Dermis microvascular lymphatic vessel endothelial cell (primary cell): ENCODE measurements at regions not wholly inside any gene's neighbourhood (a gene's known extent, or its start where the extent isn't known, plus 50 kb on each side); places are given as distances from the start of the nearest gene placed in this dataset.
"Not testable (repeated sequence)": the region's sequence is repeated elsewhere in the genome, so short reads cannot be mapped to it uniquely, and the experiment has no call there.

Source experiments
- DNase-seq, 2 donors: peaks; one replicate each; pipeline versions ENCODE4 v3.0.0 to v3.0.0-alpha.2; 2010; ENCODE audit warnings: low read depth in 2 of 2

DNA sequence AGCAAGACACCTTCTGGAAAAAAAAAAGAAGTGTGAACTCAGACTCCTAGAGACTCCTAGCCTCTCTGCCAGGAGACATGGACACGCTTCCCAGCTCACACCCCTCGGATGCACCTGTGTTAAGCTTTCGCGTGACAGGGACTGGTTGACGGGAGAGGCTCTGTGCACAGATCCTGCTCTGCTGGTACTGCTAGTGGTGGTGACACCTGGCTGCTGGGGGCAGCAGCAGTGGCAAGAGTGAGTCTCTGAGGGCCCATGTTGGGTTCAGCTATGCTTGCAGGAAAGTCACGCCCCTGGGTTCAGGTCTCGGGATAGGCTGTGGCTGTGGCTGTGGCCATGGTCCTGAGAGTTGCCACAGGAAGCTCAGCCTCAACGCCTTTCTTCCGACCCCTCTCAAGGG, 81.1 kb downstream of the XRCC2 start:
- no peak for DNase-seq

DNA sequence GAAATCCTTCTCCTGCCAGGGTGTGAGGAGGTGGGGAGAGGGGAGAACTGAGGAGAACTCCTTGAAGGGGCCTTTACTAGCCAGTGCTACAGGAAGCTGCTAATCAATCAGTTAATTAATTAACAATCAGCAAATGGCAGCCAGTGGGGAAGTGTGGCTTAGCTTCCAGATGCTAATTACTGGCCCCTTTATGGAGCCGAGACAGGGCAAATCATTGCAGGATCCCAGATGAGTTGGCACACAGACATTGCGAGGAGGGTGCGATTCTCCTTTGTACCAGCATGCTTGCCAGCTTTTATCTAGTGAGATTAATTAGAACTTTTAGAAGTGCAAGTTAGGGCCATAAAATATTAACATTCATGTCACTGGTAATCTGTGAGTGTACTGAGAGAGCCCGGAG, 84.0 kb downstream of the XRCC2 start:
- DNase-seq = no peak

DNA sequence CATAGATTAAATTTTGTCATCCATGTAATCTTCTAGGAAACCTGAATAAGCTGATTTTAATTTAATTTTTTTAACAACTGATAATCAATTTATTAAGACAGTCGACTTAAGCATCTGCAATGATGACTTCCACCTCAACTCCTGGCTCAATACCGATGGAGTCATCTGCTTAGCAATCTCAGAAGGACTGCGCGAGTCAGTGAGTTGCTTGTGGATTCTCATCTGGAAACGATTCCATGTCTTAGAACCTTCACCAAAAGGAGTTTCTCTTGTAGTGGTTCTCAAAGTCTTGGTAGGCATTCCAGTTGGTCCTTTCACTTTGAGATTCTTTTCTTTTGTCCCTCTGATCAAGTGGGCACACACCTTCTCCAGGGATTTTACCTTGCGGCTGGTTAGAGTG, 85.5 kb downstream of the XRCC2 start:
- DNase-seq = no peak

- DNase-seq = not testable (repeated sequence)
These were observed 86.1 kb downstream of the XRCC2 start for GRCh38 chr7:152589821-152590220.

- DNase-seq = no peak
These were observed 87.6 kb downstream of the XRCC2 start for GRCh38 chr7:152588350-152588749.

- no peak for DNase-seq
These were observed 88.6 kb downstream of the XRCC2 start for GRCh38 chr7:152587366-152587765.

- no peak for DNase-seq
These were observed 92.9 kb downstream of the XRCC2 start for GRCh38 chr7:152583006-152583405.

DNA sequence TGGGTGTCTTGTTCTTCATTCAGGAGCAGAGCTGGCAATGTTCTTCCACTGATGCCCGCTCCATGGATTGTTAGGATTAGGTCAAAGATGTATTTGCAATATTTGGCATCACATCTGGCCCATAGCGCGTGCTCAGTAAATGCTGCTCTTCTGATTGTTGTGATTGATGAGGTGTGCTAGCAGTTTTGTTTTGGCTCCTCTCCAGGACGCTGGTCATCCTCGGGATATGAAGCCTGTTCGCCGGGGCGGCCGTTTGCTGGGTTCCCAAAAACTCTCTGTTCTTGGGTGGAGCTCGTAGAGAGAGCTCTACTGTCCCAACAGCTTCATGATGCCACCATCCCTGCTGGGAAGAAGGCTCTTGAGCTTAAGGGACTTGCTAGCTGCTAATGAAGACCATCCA, 96.9 kb downstream of the XRCC2 start:
- DNase-seq = no peak

DNA sequence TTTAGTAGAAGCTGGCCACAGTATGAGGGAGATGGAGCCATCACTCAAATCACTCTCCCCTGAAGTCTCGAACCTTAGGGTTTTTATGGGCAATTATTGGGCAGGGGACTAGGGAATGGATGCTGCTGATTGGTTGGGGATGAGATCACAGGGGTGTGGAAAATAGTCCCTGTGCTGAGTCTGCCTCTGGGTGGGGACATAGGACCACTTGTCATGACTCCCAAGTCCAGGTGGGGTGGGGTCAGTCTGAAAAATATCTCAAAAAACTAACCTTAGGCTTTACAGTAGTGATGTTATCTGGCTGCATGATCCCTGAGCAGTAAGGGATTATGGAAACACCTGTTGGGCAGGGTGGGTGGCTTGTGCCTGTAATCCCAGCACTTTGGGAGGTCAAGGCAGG, 98.6 kb downstream of the XRCC2 start:
- no peak for DNase-seq

DNA sequence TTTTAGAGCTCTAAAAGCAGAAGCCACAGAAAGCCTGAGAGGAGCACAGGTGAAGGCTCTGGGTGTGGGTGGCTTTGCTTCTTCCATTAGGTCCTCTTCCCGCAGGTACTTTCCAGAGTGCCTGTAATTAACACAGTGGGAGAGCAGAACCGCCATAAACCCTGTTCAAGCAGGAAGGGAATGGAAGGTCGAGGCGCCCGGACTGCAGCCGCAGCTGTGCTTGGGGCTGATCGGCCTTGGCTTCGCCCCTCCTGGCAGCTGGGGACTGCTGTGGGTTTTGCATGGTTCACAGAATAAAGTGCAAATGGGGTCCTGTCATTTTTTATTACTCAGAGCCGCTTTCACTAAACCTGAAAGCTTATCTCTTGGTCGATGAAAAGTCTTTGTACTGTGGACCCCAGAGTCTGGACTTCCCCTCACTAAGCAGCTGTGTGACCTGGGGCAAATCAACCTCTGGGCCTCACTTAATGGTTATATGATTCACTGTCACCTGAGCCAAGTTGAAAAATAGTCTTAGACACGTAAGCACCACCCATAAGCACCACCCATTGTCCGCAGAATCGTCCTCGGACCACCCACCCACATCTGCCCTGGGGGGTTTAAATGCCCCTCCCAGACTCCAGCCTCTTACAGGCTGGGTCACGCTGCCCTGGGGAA, 100.9 kb downstream of the XRCC2 start:
- DNase-seq = no peak

DNA sequence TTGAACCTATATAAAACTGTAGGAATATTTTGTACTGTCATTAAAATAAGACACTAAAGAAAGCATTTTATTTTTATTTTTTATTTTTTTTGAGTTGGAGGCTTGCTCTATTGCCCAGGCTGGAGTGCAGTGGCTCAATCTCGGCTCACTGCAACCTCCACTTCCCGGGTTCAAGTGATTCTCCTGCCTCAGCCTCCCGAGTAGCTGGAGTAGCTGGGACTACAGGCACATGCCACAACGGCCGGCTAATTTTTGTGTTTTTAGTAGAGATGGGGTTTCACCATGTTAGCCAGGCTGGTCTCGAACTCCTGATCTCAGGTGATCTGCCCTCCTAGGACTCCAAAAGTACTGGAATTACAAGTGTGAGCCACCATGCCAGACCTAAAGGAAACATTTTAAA, 102.8 kb downstream of the XRCC2 start:
- not testable (repeated sequence) for DNase-seq

DNA sequence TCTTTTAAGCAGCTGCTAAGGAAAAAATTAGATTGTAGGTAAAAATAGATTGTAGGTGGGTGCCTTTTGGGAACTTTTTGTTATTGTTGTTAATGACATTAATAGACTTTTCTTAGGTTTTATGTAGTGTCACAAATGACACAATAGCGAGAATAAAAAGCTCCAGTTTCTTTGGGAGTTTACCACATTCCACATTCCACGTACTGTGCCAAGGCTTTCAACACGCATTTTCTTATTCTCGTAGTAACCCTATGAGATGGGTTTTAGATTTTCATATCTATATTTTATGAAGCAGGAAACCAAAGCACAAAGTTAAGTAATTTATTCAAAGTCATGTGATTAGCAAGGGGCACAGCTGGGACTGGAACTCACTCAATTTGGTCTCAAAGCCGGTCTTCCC, 103.8 kb downstream of the XRCC2 start:
- no peak for DNase-seq

- DNase-seq = no peak
These were observed 104.9 kb downstream of the XRCC2 start for GRCh38 chr7:152571068-152571467.

DNA sequence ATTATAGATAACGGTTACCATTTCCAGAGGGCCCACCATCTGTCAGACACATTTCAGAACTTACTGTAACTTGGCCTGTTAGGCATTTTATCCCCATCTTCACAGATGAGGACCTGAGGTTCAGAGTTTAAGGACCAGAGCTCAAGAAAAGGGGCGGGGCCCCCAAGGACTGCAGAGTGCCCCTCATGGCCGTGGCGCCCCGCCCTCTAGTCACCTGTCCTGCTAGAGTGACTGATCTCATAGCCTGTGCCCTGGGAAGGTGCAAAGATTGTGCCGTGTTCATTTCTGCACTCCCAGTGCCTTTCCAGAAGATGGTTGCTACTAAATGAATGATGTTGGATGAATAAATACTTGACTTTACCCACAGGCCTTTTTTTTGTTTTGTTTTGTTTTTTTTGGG, 107.0 kb downstream of the XRCC2 start:
- no peak for DNase-seq

DNA sequence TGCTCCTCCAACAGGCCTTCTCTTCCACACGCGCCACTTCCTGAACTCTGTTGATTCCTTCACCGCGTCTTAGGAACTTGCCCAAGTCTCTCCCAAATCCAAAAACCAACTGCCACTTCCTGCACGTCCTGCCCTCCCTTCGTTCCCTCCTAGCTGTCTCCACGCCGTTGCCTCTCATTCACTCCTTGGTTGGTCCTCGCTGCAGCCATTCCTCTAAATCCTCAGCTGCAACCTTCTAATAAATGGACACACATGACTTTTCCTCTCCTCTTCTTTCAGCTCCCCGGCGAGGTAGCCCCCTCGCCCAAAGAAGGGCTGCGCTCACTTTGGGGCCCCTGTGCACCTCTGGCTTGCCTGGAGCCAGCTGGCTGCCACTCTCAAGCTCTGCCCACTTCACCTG, 110.2 kb downstream of the XRCC2 start:
- no peak for DNase-seq

DNA sequence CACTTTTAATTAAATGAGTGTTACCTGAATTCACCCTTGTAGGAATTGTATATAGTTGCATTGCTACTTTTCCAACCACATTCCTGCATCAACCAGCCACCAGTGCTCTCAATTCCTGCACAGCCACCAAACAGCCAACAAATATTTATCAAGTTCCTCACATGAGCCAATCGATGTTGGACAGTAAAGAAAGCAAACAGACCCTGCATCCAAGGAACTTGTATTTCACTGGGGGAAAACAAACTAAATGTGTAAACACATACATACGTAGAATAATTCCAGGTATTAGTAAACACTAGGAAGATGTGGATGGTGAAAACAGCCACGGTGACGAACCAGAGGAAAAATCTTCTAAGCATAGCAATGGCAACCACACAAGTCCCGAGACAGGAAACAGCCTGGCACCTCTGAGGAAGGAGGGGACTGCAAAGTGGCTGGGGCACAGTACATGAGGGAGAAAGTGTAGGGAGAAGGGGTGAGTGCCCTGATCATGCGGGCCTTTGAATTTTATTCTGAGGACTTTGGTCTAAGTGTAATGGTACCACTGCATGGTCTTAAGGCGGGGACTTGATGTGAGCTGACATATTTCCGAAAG, 111.2 kb downstream of the XRCC2 start:
- DNase-seq = no peak

DNA sequence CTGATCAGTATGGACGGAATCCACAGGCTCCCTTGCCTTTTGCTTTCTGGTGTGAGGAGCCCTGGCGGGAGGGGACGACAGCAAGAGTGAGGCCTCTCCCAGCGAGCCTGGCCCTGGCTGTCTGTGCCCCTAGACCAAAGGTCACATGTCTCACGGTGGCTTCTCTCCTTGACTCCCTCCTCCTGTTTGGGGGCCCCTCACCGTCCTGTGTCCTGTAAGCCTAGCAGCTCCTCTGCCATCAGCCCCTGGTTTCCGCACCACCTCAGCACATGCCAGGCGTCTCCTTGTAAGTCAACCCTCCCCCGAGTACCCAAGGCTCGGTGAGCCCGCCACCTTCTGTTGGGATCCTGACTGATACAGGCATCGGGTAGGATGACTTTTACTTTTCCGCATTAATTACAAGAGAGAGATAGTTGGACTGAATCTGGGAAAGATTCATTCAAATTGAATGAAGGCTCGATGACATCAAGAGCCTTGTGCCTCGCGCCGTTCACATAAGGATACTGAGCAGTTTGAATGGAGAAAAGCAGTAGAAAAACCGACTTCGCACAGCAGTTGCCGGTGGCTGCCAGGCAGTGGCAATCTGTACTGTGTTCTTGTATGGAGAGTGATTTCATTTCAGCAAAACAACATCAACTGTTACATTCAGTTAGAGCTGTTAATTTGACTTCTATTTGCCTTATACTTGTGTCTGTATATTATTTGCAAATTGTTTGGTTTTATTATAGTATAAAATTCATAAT, 119.8 kb downstream of the XRCC2 start:
- DNase-seq = no peak

GRCh38 chr7:152553671-152554317, 118.0 kb upstream of the KMT2C start:
- no peak for DNase-seq

GRCh38 chr7:152551304-152552036, 115.7 kb upstream of the KMT2C start:
- DNase-seq = no peak

GRCh38 chr7:152544971-152545619, 109.3 kb upstream of the KMT2C start:
- DNase-seq = no peak

- DNase-seq = no peak
These were observed 108.7 kb upstream of the KMT2C start for GRCh38 chr7:152544481-152544927.
